IMR-90 (cell line): ENCODE measurements at regions not wholly inside any gene's neighbourhood (a gene's known extent, or its start where the extent isn't known, plus 50 kb on each side); places are given as distances from the start of the nearest gene placed in this dataset.
A peak's percentile ranks its signal among the peaks of the same experiment; 100 is the strongest.

Experiments
- ATAC-seq: fragments of 200-7000 bp; cut with Tn5 transposase; 2 replicates; pipeline ENCODE4 v1.9.1; 2020; ENCODE audit warnings: low read depth, mild to moderate bottlenecking, moderate library complexity
- BruUV-seq: library from RNA; stranded (reverse); fragments of 400-500 nt; replicated peaks from 2 replicates; lab custom pipeline; 2021; lab: Mats Ljungman, UMichigan
- CTCF ChIA-PET: fragments of 300-600 bp; formaldehyde crosslinking; extraction: SDS; loops from one replicate; lab custom pipeline; 2021; ENCODE audit warnings: antibody characterized with exemption; lab: Yijun Ruan, JAX
- POLR2A ChIA-PET: fragments of 300-600 bp; sonication (Branson Sonifier 250); formaldehyde crosslinking; loops from one replicate; lab custom pipeline; 2022; ENCODE audit warnings: antibody characterized with exemption; ENCODE audit not compliant: unreplicated experiment; lab: Charles Lee
- DNase-seq: peaks from one replicate; pipeline ENCODE4 v3.0.0; 2013
- H2AFZ ChIP-seq: replicated peaks from 2 replicates; pipeline ENCODE3; 2013; ENCODE audit warnings: low read length, mild to moderate bottlenecking; ENCODE audit not compliant: poor library complexity
- H2AK5ac ChIP-seq: 2 replicates; pipeline ENCODE4 v1.6.1; 2013; ENCODE audit warnings: low read depth, low read length, inconsistent platforms
- H2AK9ac ChIP-seq: replicated peaks from 2 replicates; pipeline ENCODE3; 2013; ENCODE audit warnings: mild to moderate bottlenecking, low read depth, low read length, moderate library complexity; ENCODE audit not compliant: poor library complexity
- H2BK120ac ChIP-seq: 2 replicates; pipeline ENCODE4 v1.6.1; 2013; ENCODE audit warnings: low read depth, low read length, inconsistent platforms
- H2BK15ac ChIP-seq: 3 replicates; pipeline ENCODE4 v1.6.1; 2013; ENCODE audit warnings: low read depth, low read length, inconsistent platforms
- H2BK20ac ChIP-seq: 2 replicates; pipeline ENCODE4 v1.6.1; 2013; ENCODE audit warnings: low read depth, mild to moderate bottlenecking, inconsistent platforms, low read length, moderate library complexity
- H2BK5ac ChIP-seq: 2 replicates; pipeline ENCODE4 v1.6.1; 2013; ENCODE audit warnings: mild to moderate bottlenecking, low read depth, low read length, inconsistent platforms; ENCODE audit not compliant: poor library complexity, severe bottlenecking
- H3K14ac ChIP-seq: replicated peaks from 2 replicates; pipeline ENCODE4 v1.6.1; 2013; ENCODE audit warnings: low read depth, low read length, inconsistent platforms
- H3K18ac ChIP-seq: 2 replicates; pipeline ENCODE4 v1.6.1; 2013; ENCODE audit warnings: low read depth, low read length, control low read depth
- H3K23ac ChIP-seq: 2 replicates; pipeline ENCODE4 v1.6.1; 2013; ENCODE audit warnings: low read depth, low read length, inconsistent platforms
- H3K27ac ChIP-seq: 2 replicates; pipeline ENCODE4 v1.5.1; 2013; ENCODE audit warnings: mild to moderate bottlenecking, control low read depth, low read length; ENCODE audit not compliant: insufficient read depth
- H3K27me3 ChIP-seq: 2 replicates; pipeline ENCODE4 v1.6.1; 2013; ENCODE audit warnings: low read length; ENCODE audit not compliant: control insufficient read depth, insufficient read depth
- H3K36me3 ChIP-seq: 2 replicates; pipeline ENCODE4 v1.6.1; 2013; ENCODE audit warnings: low read length, mixed read lengths; ENCODE audit not compliant: control insufficient read depth, insufficient read depth
- H3K4ac ChIP-seq: 2 replicates; pipeline ENCODE4 v1.6.1; 2013; ENCODE audit warnings: low read depth, low read length, inconsistent platforms
- H3K4me1 ChIP-seq: 2 replicates; pipeline ENCODE4 v1.6.1; 2013; ENCODE audit warnings: low read length, mixed read lengths; ENCODE audit not compliant: control insufficient read depth, insufficient read depth
- H3K4me2 ChIP-seq: 2 replicates; pipeline ENCODE4 v1.6.1; 2013; ENCODE audit warnings: low read depth, mild to moderate bottlenecking, control low read depth, low read length, moderate library complexity
- H3K4me3 ChIP-seq: 2 replicates; pipeline ENCODE4 v1.5.1; 2013; ENCODE audit warnings: low read depth, mild to moderate bottlenecking, control low read depth, low read length, moderate library complexity; ENCODE audit not compliant: insufficient read depth
- H3K56ac ChIP-seq: 2 replicates; pipeline ENCODE4 v1.6.1; 2013; ENCODE audit warnings: low read length, inconsistent platforms; ENCODE audit not compliant: insufficient read depth; ENCODE audit errors: extremely low read depth
- H3K79me1 ChIP-seq, 2 experiments: 2 replicates each; pipeline ENCODE4 v1.6.1; 2013; ENCODE audit warnings: low read length in 2 of 2, inconsistent platforms in 1 of 2, low read depth in 1 of 2
- H3K9ac ChIP-seq: 2 replicates; pipeline ENCODE4 v1.6.1; 2013; ENCODE audit warnings: low read depth, low read length, control low read depth
- H3K9me1 ChIP-seq: 2 replicates; pipeline ENCODE4 v1.6.1; 2013; ENCODE audit warnings: low read length, inconsistent platforms; ENCODE audit not compliant: insufficient read depth
- H3K9me3 ChIP-seq: 2 replicates; pipeline ENCODE4 v1.6.1; 2013; ENCODE audit warnings: low read length; ENCODE audit not compliant: control insufficient read depth, insufficient read depth
- H4K20me1 ChIP-seq: 2 replicates; pipeline ENCODE4 v1.6.1; 2013; ENCODE audit warnings: low read length, inconsistent platforms; ENCODE audit not compliant: insufficient read depth
- H4K5ac ChIP-seq: 2 replicates; pipeline ENCODE4 v1.6.1; 2013; ENCODE audit warnings: mild to moderate bottlenecking, low read depth, low read length, control low read depth
- H4K8ac ChIP-seq, 2 experiments: 2 replicates each; pipeline ENCODE4 v1.6.1; 2013; ENCODE audit warnings: low read depth in 2 of 2, low read length in 2 of 2, control low read depth in 1 of 2, inconsistent platforms in 1 of 2
- H4K91ac ChIP-seq: 2 replicates; pipeline ENCODE4 v1.6.1; 2013; ENCODE audit warnings: low read depth, low read length, inconsistent platforms; ENCODE audit not compliant: insufficient read depth
- BHLHE40 ChIP-seq: fragments of 150-350 bp; IDR thresholded peaks from 2 replicates; pipeline ENCODE4 v1.6.1; 2016; ENCODE audit warnings: mild to moderate bottlenecking, low read depth, low read length
- CEBPB ChIP-seq: IDR thresholded peaks from 2 replicates; pipeline ENCODE4 v1.6.1; 2012; ENCODE audit warnings: low read depth, low read length, improper control_type of control experiment
- CHD1 ChIP-seq: IDR thresholded peaks from 2 replicates; pipeline ENCODE4 v1.6.1; 2012; ENCODE audit warnings: low read depth, low read length, improper control_type of control experiment
- FOS ChIP-seq: fragments of 150-350 bp; IDR thresholded peaks from 2 replicates; pipeline ENCODE4 v1.6.1; 2016; ENCODE audit warnings: low read depth, low read length
- MAFK ChIP-seq: IDR thresholded peaks from 2 replicates; pipeline ENCODE4 v1.6.1; 2012; ENCODE audit warnings: low read depth, low read length, improper control_type of control experiment
- MAZ ChIP-seq: IDR thresholded peaks from 2 replicates; pipeline ENCODE4 v1.6.1; 2012; ENCODE audit warnings: low read depth, mild to moderate bottlenecking, low read length, improper control_type of control experiment, moderate library complexity, borderline replicate concordance
- MXI1 ChIP-seq: IDR thresholded peaks from 2 replicates; pipeline ENCODE4 v1.6.1; 2012; ENCODE audit warnings: low read depth, mild to moderate bottlenecking, low read length, moderate library complexity, borderline replicate concordance
- NFE2L2 ChIP-seq: fragments of 150-350 bp; IDR thresholded peaks from 2 replicates; pipeline ENCODE4 v1.6.1; 2016; ENCODE audit warnings: low read depth, mild to moderate bottlenecking, low read length
- POLR2A ChIP-seq: IDR thresholded peaks from 2 replicates; pipeline ENCODE4 v1.6.1; 2012; ENCODE audit warnings: mild to moderate bottlenecking, low read depth, low read length
- RAD21 ChIP-seq: IDR thresholded peaks from 2 replicates; pipeline ENCODE4 v1.6.1; 2012; ENCODE audit warnings: low read length, improper control_type of control experiment
- RCOR1 ChIP-seq: IDR thresholded peaks from 2 replicates; pipeline ENCODE4 v1.6.1; 2012; ENCODE audit warnings: mild to moderate bottlenecking, low read length, improper control_type of control experiment; ENCODE audit not compliant: insufficient replicate concordance
- RFX5 ChIP-seq: IDR thresholded peaks from 2 replicates; pipeline ENCODE4 v1.8.0; 2012; ENCODE audit warnings: low read depth, mild to moderate bottlenecking, low read length, moderate library complexity
- SMC3 ChIP-seq: fragments of 150-350 bp; IDR thresholded peaks from 2 replicates; pipeline ENCODE4 v1.6.1; 2016; ENCODE audit warnings: low read depth, mild to moderate bottlenecking, antibody characterized with exemption, low read length, moderate library complexity
- WGBS, 2 experiments: methylation state at CpG; one replicate each; pipeline versions ENCODE4 v1.1.5 to v1.1.7; 2013; ENCODE audit warnings: missing lambda C conversion rate in 2 of 2; ENCODE audit not compliant: insufficient read length in 1 of 2; ENCODE audit errors: extremely low coverage in 2 of 2; 5-methylcytosine and 5-hydroxymethylcytosine counted together
- dilution Hi-C: fragments of 300-500 bp; cut with HindIII; formaldehyde crosslinking; loops from one replicate; pipeline ENCODE4 v1.14.3; 2018; ENCODE audit warnings: low sequenced_read_pairs; ENCODE audit not compliant: unreplicated experiment
- in situ Hi-C: fragments of 300-500 bp; cut with MboI; formaldehyde crosslinking; loops from 3 replicates; pipeline ENCODE4 v1.14.3; 2019; ENCODE audit warnings: low sequenced_read_pairs, inconsistent platforms, mixed read lengths
- intact Hi-C: fragments of 100-400 bp; cut with micrococcal nuclease; formaldehyde crosslinking; loops from 2 replicates; pipeline ENCODE4 v1.10.0; 2022
- TF ChIP-seq, protein P1 (sequence below): fragments of 150-350 bp; IDR thresholded peaks from 2 replicates; pipeline ENCODE4 v1.6.1; 2016; ENCODE audit warnings: low read depth, mild to moderate bottlenecking, low read length, moderate library complexity, borderline replicate concordance
- TF ChIP-seq, protein P2 (sequence below): fragments of 150-350 bp; IDR thresholded peaks from 2 replicates; pipeline ENCODE4 v1.6.1; 2017; ENCODE audit warnings: mild to moderate bottlenecking, antibody characterized with exemption, low read length, low read depth
- TF ChIP-seq, protein P3 (sequence below): conservative IDR thresholded peaks from 2 replicates; pipeline ENCODE4 v1.5.1; 2012; ENCODE audit warnings: mild to moderate bottlenecking, low read depth, low read length, improper control_type of control experiment

DNA sequence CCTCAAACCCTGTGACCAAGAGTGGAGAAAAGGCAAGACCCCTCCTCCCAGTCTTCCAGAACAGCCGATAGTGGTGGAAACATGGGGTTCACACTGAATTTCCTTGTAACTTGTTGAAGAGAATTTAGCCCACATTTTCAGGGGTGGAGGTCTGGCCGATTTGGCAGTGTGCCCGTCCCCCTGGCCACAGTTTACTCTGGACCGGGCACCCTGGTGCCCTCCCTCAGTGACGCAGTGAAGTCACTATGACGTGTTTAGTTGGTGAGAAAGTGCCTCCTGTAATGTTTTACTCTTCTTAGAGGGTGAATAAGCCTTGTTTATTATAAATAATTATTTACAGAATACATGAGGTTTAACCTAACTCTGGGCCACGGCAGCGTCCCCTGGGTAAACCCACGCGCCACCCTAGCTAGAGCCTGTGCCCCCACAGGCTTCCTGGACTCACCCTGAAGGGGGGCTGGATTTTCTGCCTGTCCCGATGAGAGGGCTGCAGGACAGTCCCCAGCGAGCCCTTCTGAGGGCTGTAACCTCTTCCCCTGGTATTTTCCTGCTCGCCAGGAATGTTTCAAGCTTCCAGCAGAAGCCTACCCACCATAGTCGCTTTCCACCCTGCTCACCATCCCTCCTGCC is 316.9 kb downstream of the SEC14L1 start:
- TF ChIP-seq, protein P1, sequence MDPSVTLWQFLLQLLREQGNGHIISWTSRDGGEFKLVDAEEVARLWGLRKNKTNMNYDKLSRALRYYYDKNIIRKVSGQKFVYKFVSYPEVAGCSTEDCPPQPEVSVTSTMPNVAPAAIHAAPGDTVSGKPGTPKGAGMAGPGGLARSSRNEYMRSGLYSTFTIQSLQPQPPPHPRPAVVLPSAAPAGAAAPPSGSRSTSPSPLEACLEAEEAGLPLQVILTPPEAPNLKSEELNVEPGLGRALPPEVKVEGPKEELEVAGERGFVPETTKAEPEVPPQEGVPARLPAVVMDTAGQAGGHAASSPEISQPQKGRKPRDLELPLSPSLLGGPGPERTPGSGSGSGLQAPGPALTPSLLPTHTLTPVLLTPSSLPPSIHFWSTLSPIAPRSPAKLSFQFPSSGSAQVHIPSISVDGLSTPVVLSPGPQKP = no peak
- TF ChIP-seq, protein P2, sequence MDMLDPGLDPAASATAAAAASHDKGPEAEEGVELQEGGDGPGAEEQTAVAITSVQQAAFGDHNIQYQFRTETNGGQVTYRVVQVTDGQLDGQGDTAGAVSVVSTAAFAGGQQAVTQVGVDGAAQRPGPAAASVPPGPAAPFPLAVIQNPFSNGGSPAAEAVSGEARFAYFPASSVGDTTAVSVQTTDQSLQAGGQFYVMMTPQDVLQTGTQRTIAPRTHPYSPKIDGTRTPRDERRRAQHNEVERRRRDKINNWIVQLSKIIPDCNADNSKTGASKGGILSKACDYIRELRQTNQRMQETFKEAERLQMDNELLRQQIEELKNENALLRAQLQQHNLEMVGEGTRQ = no peak
- TF ChIP-seq SMC3 (no peak), CHD1 (no peak), RCOR1 (no peak), MXI1 (no peak), FOS (no peak), MAZ (no peak), CEBPB (no peak), RAD21 (no peak), BHLHE40 (no peak), NFE2L2 (no peak), RFX5 (no peak), MAFK (no peak), POLR2A (no peak)
- TF ChIP-seq, protein P3, sequence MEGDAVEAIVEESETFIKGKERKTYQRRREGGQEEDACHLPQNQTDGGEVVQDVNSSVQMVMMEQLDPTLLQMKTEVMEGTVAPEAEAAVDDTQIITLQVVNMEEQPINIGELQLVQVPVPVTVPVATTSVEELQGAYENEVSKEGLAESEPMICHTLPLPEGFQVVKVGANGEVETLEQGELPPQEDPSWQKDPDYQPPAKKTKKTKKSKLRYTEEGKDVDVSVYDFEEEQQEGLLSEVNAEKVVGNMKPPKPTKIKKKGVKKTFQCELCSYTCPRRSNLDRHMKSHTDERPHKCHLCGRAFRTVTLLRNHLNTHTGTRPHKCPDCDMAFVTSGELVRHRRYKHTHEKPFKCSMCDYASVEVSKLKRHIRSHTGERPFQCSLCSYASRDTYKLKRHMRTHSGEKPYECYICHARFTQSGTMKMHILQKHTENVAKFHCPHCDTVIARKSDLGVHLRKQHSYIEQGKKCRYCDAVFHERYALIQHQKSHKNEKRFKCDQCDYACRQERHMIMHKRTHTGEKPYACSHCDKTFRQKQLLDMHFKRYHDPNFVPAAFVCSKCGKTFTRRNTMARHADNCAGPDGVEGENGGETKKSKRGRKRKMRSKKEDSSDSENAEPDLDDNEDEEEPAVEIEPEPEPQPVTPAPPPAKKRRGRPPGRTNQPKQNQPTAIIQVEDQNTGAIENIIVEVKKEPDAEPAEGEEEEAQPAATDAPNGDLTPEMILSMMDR = no peak
- 100% methylated on average over 1 of the region's 14 CpGs; no CpG with 5 or more reads in 1 of the 2 experiments for WGBS, 2 experiments
- dilution Hi-C loops = no loop called here

More for the DNA sequence above, 316.9 kb downstream of the SEC14L1 start:
- peaks cover 99% of the 10 kb centered on the region for H4K20me1 ChIP-seq
- in situ Hi-C loops (no loop called here), intact Hi-C loops (no loop called here)
- ChIA-PET POLR2A (no interaction called here), CTCF (no interaction called here)
- H2BK15ac ChIP-seq = no peak overlapping the region
- H4K8ac ChIP-seq = no peak overlapping the region
- no peak overlapping the region for H2AK5ac ChIP-seq
- no peaks in the 10 kb centered on the region for H3K9me3 ChIP-seq
- H3K4me1 ChIP-seq = peaks cover 59% of the 10 kb centered on the region
- no peak overlapping the region; the same call in 1 of the 2 replicates for H3K4ac ChIP-seq
- H2AK9ac ChIP-seq = peak overlapping the region; percentile 57
- no peak overlapping the region for H4K91ac ChIP-seq
- peaks cover 34 to 95% of the 10 kb centered on the region in 2 experiments for H3K79me1 ChIP-seq
- H3K14ac ChIP-seq = no peak overlapping the region; the same call in 1 of the 2 replicates
- H3K36me3 ChIP-seq = peaks cover 12% of the 10 kb centered on the region
- no peak overlapping the region for H3K4me2 ChIP-seq
- no peaks in the 10 kb centered on the region for H3K27me3 ChIP-seq
- ATAC-seq (no peak), DNase-seq (no peak)
- no peak overlapping the region for H2BK20ac ChIP-seq
- no peak overlapping the region for H3K56ac ChIP-seq
- no peak overlapping the region for H2BK120ac ChIP-seq
- H2AFZ ChIP-seq = no peak overlapping the region
- BruUV-seq = no TSS peak
- peaks cover 52% of the 10 kb centered on the region for H3K9me1 ChIP-seq
- H3K23ac ChIP-seq = no peak overlapping the region
- no peak overlapping the region for H2BK5ac ChIP-seq
- no peak overlapping the region for H4K5ac ChIP-seq
- no peak overlapping the region for H3K9ac ChIP-seq
- H3K4me3 ChIP-seq = no peak overlapping the region
- no peak overlapping the region for H3K27ac ChIP-seq
- no peak overlapping the region for H3K18ac ChIP-seq
